Vagina (tissue), 2 donors: ENCODE measurements at regions not wholly inside any gene's neighbourhood (a gene's known extent, or its start where the extent isn't known, plus 50 kb on each side); places are given as distances from the start of the nearest gene placed in this dataset.

Experiments
- DNase-seq, 2 donors: peaks; one replicate each; pipeline ENCODE4 v3.0.0-alpha.2; 2017; ENCODE audit errors: extremely low spot score in 2 of 2
- H3K27ac ChIP-seq: fragments of 200-600 bp; sonication (generic); one replicate; pipeline ENCODE4 v1.5.1; 2019
- H3K27me3 ChIP-seq: fragments of 200-600 bp; sonication (generic); one replicate; pipeline ENCODE4 v1.5.1; 2019
- H3K36me3 ChIP-seq, 2 donors: fragments of 200-600 bp; sonication (generic); one replicate each; pipeline ENCODE4 v1.5.1; 2017 to 2019
- H3K4me1 ChIP-seq: fragments of 200-600 bp; sonication (generic); one replicate; pipeline ENCODE4 v1.5.1; 2019
- H3K4me3 ChIP-seq, 2 donors: fragments of 200-600 bp; sonication (generic); 1 replicate in 1 of 2; 2 replicates in 1 of 2; pipeline ENCODE4 v1.5.1; 2016 to 2019
- H3K9me3 ChIP-seq: fragments of 200-600 bp; sonication (generic); one replicate; pipeline ENCODE4 v1.5.1; 2019
- CTCF ChIP-seq, 3 experiments: fragments of 450-650 bp in 2 of 3; fragments of 200-600 bp in 1 of 3; sonication (generic) in 1 of 3; IDR thresholded peaks; one replicate each; pipeline ENCODE4 v1.5.1; 2017 to 2019; ENCODE audit warnings: antibody characterized with exemption in 3 of 3, mild to moderate bottlenecking in 2 of 3, moderate library complexity in 2 of 3
- POLR2A ChIP-seq, 2 donors: fragments of 450-650 bp; IDR thresholded peaks; one replicate each; pipeline ENCODE4 v1.6.1; 2017; ENCODE audit warnings: antibody characterized with exemption in 2 of 2, mild to moderate bottlenecking in 2 of 2, moderate library complexity in 2 of 2
- POLR2AphosphoS5 ChIP-seq, 2 donors: sonication (generic); formaldehyde crosslinking; IDR thresholded peaks; one replicate each; pipeline ENCODE4 v1.9.0; 2017; ENCODE audit warnings: antibody characterized with exemption in 2 of 2, mild to moderate bottlenecking in 2 of 2, low read depth in 1 of 2; ENCODE audit not compliant: insufficient read depth in 1 of 2
- intact Hi-C: fragments of 100-400 bp; cut with DNase I; formaldehyde crosslinking; loops from one replicate; pipeline ENCODE4 v1.15.1; 2023

- intact Hi-C loops = no loop called here
- H3K27ac ChIP-seq = no peak overlapping the region
- no peaks in the 10 kb centered on the region for H3K36me3 ChIP-seq
- no peaks in the 10 kb centered on the region for H3K27me3 ChIP-seq
- DNase-seq = no peak
- no peaks in the 10 kb centered on the region for H3K9me3 ChIP-seq
- H3K4me1 ChIP-seq = no peaks in the 10 kb centered on the region
- TF ChIP-seq POLR2AphosphoS5 (IDR thresholded peaks at IDR 0.05; ENCODE audit: insufficient read depth in 1 of 2, low read depth in 1 of 2) = no peak
- no peak for TF ChIP-seq CTCF (IDR thresholded peaks at IDR 0.05)
- no peak for TF ChIP-seq POLR2A (IDR thresholded peaks at IDR 0.05)
- H3K4me3 ChIP-seq = no peak overlapping the region
Measured at GRCh38 chr13:83219832-83220231, 662.4 kb downstream of the SLITRK1 start.

GRCh38 chr13:83216479-83217245 lies 665.6 kb downstream of the SLITRK1 start:
- intact Hi-C loops = no loop called here
- TF ChIP-seq CTCF (IDR thresholded peaks at IDR 0.05) = no peak
- no peak for TF ChIP-seq POLR2AphosphoS5 (IDR thresholded peaks at IDR 0.05; ENCODE audit: insufficient read depth in 1 of 2, low read depth in 1 of 2)
- no peak for TF ChIP-seq POLR2A (IDR thresholded peaks at IDR 0.05)
- Histone ChIP-seq H3K9me3 (no peaks in the 10 kb centered on the region), H3K27ac (no peak overlapping the region), H3K36me3 (no peaks in the 10 kb centered on the region), H3K4me1 (no peaks in the 10 kb centered on the region), H3K27me3 (no peaks in the 10 kb centered on the region), H3K4me3 (no peak overlapping the region)
- no peak for DNase-seq

- Histone ChIP-seq H3K36me3 (no peaks in the 10 kb centered on the region), H3K27ac (no peak overlapping the region), H3K9me3 (no peaks in the 10 kb centered on the region), H3K4me3 (no peak overlapping the region), H3K27me3 (no peaks in the 10 kb centered on the region), H3K4me1 (no peaks in the 10 kb centered on the region)
- intact Hi-C loops = no loop called here
- no peak for TF ChIP-seq POLR2AphosphoS5 (IDR thresholded peaks at IDR 0.05; ENCODE audit: insufficient read depth in 1 of 2, low read depth in 1 of 2)
- no peak for DNase-seq
Measured at GRCh38 chr13:83215627-83216026, 666.6 kb downstream of the SLITRK1 start.

GRCh38 chr13:83214452-83214851 lies 667.8 kb downstream of the SLITRK1 start:
- no peak for DNase-seq
- no peak overlapping the region for H3K4me3 ChIP-seq
- no peaks in the 10 kb centered on the region for H3K9me3 ChIP-seq
- TF ChIP-seq CTCF (IDR thresholded peaks at IDR 0.05) (no peak), POLR2AphosphoS5 (IDR thresholded peaks at IDR 0.05; ENCODE audit: insufficient read depth in 1 of 2, low read depth in 1 of 2) (no peak), POLR2A (IDR thresholded peaks at IDR 0.05) (no peak)
- intact Hi-C loops = no loop called here
- H3K36me3 ChIP-seq = no peaks in the 10 kb centered on the region
- no peaks in the 10 kb centered on the region for H3K27me3 ChIP-seq
- H3K4me1 ChIP-seq = no peaks in the 10 kb centered on the region
- no peak overlapping the region for H3K27ac ChIP-seq

- no peak for DNase-seq
- Histone ChIP-seq H3K4me1 (no peaks in the 10 kb centered on the region), H3K4me3 (no peak overlapping the region), H3K27ac (no peak overlapping the region), H3K27me3 (no peaks in the 10 kb centered on the region), H3K9me3 (no peaks in the 10 kb centered on the region), H3K36me3 (no peaks in the 10 kb centered on the region)
- TF ChIP-seq POLR2A (IDR thresholded peaks at IDR 0.05) (no peak), CTCF (IDR thresholded peaks at IDR 0.05) (no peak), POLR2AphosphoS5 (IDR thresholded peaks at IDR 0.05; ENCODE audit: insufficient read depth in 1 of 2, low read depth in 1 of 2) (no peak)
- intact Hi-C loops = no loop called here
Measured at GRCh38 chr13:83211301-83211700, 671.0 kb downstream of the SLITRK1 start.
